ENCODE measurements at regions not wholly inside any gene's neighbourhood (a gene's known extent, or its start where the extent isn't known, plus 50 kb on each side); places are given as distances from the start of the nearest gene placed in this dataset.

DNA sequence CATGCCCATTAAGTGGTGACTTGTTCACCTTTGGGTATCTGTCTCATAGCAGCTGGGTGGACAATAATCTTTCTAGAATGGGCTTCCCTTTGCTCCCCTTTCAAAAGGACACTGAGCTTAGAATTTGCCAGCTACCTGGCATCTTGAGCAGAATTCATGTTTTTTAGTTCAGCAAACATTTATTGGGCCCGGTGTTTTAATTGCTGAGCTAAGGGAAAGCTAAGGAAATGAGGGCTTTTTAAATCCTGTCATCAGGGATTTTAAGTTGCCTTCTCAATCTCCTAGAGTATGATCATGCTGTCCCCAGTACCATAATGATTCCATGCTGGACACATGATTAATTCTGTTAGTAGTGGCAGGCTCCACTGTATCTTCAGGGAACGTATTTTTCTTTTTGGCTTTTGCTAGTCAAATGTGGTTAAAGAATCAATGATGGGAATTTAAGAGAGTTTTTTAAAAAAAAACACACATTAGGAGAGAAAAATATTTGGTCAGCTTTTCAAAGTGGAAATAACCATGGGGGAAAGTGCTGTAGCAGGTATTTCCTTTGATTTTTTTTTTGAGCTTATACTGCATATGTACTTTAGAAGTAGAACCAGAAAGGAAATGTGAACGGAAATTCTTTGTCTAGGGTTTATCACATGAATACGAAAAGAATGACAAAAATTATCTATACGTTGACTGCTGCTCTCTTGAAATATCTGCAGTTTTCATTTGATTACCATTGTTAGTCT, 208.9 kb downstream of the CLCN4 start:
- H3K27ac ChIP-seq, result no peak overlapping the region
- TF ChIP-seq CTCF (IDR thresholded peaks at IDR 0.05) (no peak), EP300 (IDR thresholded peaks at IDR 0.05) (no peak), POLR2AphosphoS5 (IDR thresholded peaks at IDR 0.05) (no peak), POLR2A (IDR thresholded peaks at IDR 0.05) (no peak)
- peaks cover 0 to 4% (median 0%) of the 10 kb centered on the region in 4 donors for H3K9me3 ChIP-seq
- ATAC-seq (ENCODE audit: low FRiP score in 2 of 2) (no peak), DNase-seq (no peak)
- H3K27me3 ChIP-seq, result no peaks in the 10 kb centered on the region
- WGBS, 2 donors, result 69 to 72% methylated on average over 5 of the region's 5 CpGs
- no peak overlapping the region for H3K4me3 ChIP-seq
- H3K4me1 ChIP-seq, result no peaks in the 10 kb centered on the region
- H3K36me3 ChIP-seq, result no peaks in the 10 kb centered on the region

DNA sequence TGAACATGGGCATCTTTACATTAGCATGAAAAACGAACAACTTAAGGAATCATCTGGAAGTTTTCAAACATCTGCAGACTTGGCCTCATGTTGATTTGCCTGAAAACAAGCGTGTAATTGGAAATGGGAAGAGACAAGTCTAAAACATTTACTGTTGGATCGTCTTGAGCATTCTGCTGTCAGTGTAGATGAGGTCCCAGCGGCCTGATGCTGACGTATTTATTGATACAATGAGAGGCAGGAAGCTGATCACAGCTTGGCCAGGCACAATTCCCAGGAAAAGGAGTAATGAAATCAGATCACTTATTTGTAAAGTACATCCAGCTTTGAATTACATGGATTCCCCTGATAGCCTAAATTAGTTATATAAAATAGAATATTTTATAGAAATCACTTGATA, 210.6 kb downstream of the CLCN4 start:
- Histone ChIP-seq H3K4me1 (no peaks in the 10 kb centered on the region), H3K27me3 (no peaks in the 10 kb centered on the region), H3K9me3 (peaks cover 0 to 4% (median 0%) of the 10 kb centered on the region in 4 donors), H3K27ac (no peak overlapping the region), H3K4me3 (no peak overlapping the region), H3K36me3 (no peaks in the 10 kb centered on the region)
- 76 to 79% methylated on average over 5 of the region's 5 CpGs for WGBS, 2 donors
- ATAC-seq (ENCODE audit: low FRiP score in 2 of 2), result no peak
- no peak for DNase-seq
- no peak for TF ChIP-seq CTCF (IDR thresholded peaks at IDR 0.05)
- TF ChIP-seq POLR2A (IDR thresholded peaks at IDR 0.05), result no peak
- no peak for TF ChIP-seq POLR2AphosphoS5 (IDR thresholded peaks at IDR 0.05)
- no peak for TF ChIP-seq EP300 (IDR thresholded peaks at IDR 0.05)

DNA sequence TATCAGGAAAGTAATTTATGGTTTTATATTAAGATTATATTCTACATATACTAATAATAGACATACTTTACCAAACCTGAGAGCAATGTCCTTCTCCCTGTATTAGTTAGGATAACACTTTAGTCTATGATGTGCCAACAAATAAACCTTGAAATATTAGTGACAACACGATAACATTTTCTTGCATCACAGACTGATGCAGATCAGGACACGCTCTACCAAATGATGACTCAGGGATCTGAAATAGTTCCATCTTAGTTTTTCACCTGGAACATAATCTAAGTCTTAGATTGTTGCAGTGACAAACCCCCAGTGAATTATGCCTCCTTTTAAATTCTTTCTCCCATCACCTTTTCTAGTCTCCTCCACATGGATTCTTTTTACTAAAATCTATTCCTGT, 214.2 kb downstream of the CLCN4 start:
- Histone ChIP-seq H3K36me3 (no peaks in the 10 kb centered on the region), H3K4me3 (no peak overlapping the region), H3K27ac (no peak overlapping the region), H3K9me3 (peaks cover 0 to 2% (median 0%) of the 10 kb centered on the region in 4 donors), H3K4me1 (no peaks in the 10 kb centered on the region), H3K27me3 (no peaks in the 10 kb centered on the region)
- WGBS, 2 donors, result 84 to 91% methylated on average over 2 of the region's 2 CpGs
- DNase-seq, result no peak
- no peak for TF ChIP-seq POLR2A (IDR thresholded peaks at IDR 0.05)
- no peak for TF ChIP-seq CTCF (IDR thresholded peaks at IDR 0.05)
- TF ChIP-seq EP300 (IDR thresholded peaks at IDR 0.05), result no peak
- no peak for TF ChIP-seq POLR2AphosphoS5 (IDR thresholded peaks at IDR 0.05)
- ATAC-seq (ENCODE audit: low FRiP score in 2 of 2), result no peak

DNA sequence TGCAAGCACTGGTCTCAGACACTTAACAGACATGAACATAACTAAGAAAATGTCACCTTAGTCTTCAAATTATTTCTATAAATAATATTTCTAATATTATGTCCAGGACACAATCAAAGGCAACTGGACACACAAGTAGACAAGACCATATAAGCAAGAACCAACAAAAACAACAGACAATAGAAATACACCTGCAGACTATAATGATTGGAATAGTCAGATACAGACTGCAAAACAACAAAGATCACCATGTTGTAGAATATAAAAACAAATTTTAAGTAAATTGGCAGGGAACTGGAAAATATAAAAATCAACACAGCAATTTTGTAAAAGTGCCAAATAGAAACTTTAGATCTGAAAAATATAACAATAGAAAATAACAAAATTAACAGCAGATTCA, 220.7 kb downstream of the CLCN4 start:
- H3K27me3 ChIP-seq, result no peaks in the 10 kb centered on the region
- H3K27ac ChIP-seq, result no peak overlapping the region
- no peaks in the 10 kb centered on the region for H3K36me3 ChIP-seq
- H3K9me3 ChIP-seq, result peaks cover 0 to 17% (median 2%) of the 10 kb centered on the region in 4 donors
- ATAC-seq (ENCODE audit: low FRiP score in 2 of 2) (no peak), DNase-seq (no peak)
- no peak for TF ChIP-seq POLR2AphosphoS5 (IDR thresholded peaks at IDR 0.05)
- TF ChIP-seq CTCF (IDR thresholded peaks at IDR 0.05), result no peak
- TF ChIP-seq POLR2A (IDR thresholded peaks at IDR 0.05), result no peak
- TF ChIP-seq EP300 (IDR thresholded peaks at IDR 0.05), result no peak
- no peaks in the 10 kb centered on the region for H3K4me1 ChIP-seq
- H3K4me3 ChIP-seq, result no peak overlapping the region

- Histone ChIP-seq H3K9me3 (peaks cover 0 to 17% (median 2%) of the 10 kb centered on the region in 4 donors), H3K36me3 (no peaks in the 10 kb centered on the region), H3K27ac (no peak overlapping the region), H3K27me3 (no peaks in the 10 kb centered on the region), H3K4me1 (no peaks in the 10 kb centered on the region), H3K4me3 (no peak overlapping the region)
- TF ChIP-seq CTCF (IDR thresholded peaks at IDR 0.05) (no peak), POLR2A (IDR thresholded peaks at IDR 0.05) (no peak), POLR2AphosphoS5 (IDR thresholded peaks at IDR 0.05) (no peak), EP300 (IDR thresholded peaks at IDR 0.05) (no peak)
- 31 to 34% methylated on average over 3 of the region's 3 CpGs for WGBS, 2 donors
- DNase-seq (no peak), ATAC-seq (ENCODE audit: low FRiP score in 2 of 2) (no peak)
Observed at GRCh38 chrX:10379878-10380277, 223.1 kb downstream of the CLCN4 start.

Measured in upper lobe of left lung (tissue), 6 donors.